HEK293 (cell line): ENCODE measurements at regions not wholly inside any gene's neighbourhood (a gene's known extent, or its start where the extent isn't known, plus 50 kb on each side); places are given as distances from the start of the nearest gene placed in this dataset.
A peak's percentile ranks its signal among the peaks of the same experiment; 100 is the strongest.

Source experiments
- CTCF ChIA-PET: fragments of 350-600 bp; formaldehyde crosslinking; extraction: SDS; loops from one replicate; lab custom pipeline; 2021; ENCODE audit warnings: antibody characterized with exemption; lab: Yijun Ruan, JAX
- POLR2A ChIA-PET: fragments of 300-600 bp; formaldehyde crosslinking; extraction: SDS; loops from one replicate; lab custom pipeline; 2020; ENCODE audit warnings: antibody characterized with exemption, inconsistent platforms; lab: Yijun Ruan, JAX
- H3K27ac ChIP-seq: fragments of 200-500 bp; sonication (Bioruptor generic); 2 replicates; pipeline ENCODE4 v1.5.1; 2014; ENCODE audit warnings: low read depth, low read length, control low read depth, inconsistent platforms; ENCODE audit errors: extremely low read depth
- H3K36me3 ChIP-seq, 2 experiments: fragments of 200-500 bp in 1 of 2; sonication (Bioruptor generic) in 1 of 2; 1 replicate in 1 of 2; 2 replicates in 1 of 2; pipeline ENCODE4 v1.5.1; 2014 to 2017; ENCODE audit warnings: inconsistent platforms in 2 of 2, low read length in 2 of 2; ENCODE audit not compliant: control insufficient read depth in 2 of 2, insufficient read depth in 1 of 2
- H3K4me1 ChIP-seq: fragments of 200-500 bp; sonication (Bioruptor generic); 2 replicates; pipeline ENCODE4 v1.5.1; 2014; ENCODE audit warnings: mild to moderate bottlenecking, low read length, inconsistent platforms; ENCODE audit not compliant: control insufficient read depth, insufficient read depth
- H3K4me3 ChIP-seq: 2 replicates; pipeline ENCODE4 v1.5.1; 2011; ENCODE audit warnings: low read depth, mild to moderate bottlenecking, control low read depth, low read length, moderate library complexity
- H3K9me3 ChIP-seq: fragments of 200-500 bp; sonication (Bioruptor generic); 2 replicates; pipeline ENCODE4 v1.5.1; 2014; ENCODE audit warnings: low read depth, low read length, inconsistent platforms; ENCODE audit not compliant: control insufficient read depth, insufficient read depth
- SCRT2 ChIP-seq: fragments of 450-650 bp; formaldehyde crosslinking; IDR thresholded peaks from 2 replicates; pipeline ENCODE4 v1.5.1; 2016; ENCODE audit warnings: missing biosample characterization, missing genetic modification characterization
- TRIM28 ChIP-seq: IDR thresholded peaks from 2 replicates; pipeline ENCODE4 v1.6.1; 2011; ENCODE audit warnings: low read length, control low read depth, borderline replicate concordance
- ZNF223 ChIP-seq: fragments of 450-650 bp; formaldehyde crosslinking; IDR thresholded peaks from 2 replicates; pipeline ENCODE4 v1.5.1; 2016; ENCODE audit warnings: missing biosample characterization, missing genetic modification characterization
- ZNF248 ChIP-seq: fragments of 450-650 bp; formaldehyde crosslinking; IDR thresholded peaks from 2 replicates; pipeline ENCODE4 v1.5.1; 2017; ENCODE audit warnings: missing biosample characterization, missing genetic modification characterization
- ZNF302 ChIP-seq: fragments of 450-650 bp; formaldehyde crosslinking; IDR thresholded peaks from 2 replicates; pipeline ENCODE4 v1.5.1; 2016; ENCODE audit warnings: missing biosample characterization, missing genetic modification characterization, low read depth
- ZNF324 ChIP-seq: fragments of 450-650 bp; formaldehyde crosslinking; IDR thresholded peaks from 2 replicates; pipeline ENCODE4 v1.5.1; 2016; ENCODE audit warnings: missing biosample characterization, missing genetic modification characterization
- ZNF335 ChIP-seq: fragments of 450-650 bp; formaldehyde crosslinking; conservative IDR thresholded peaks from 2 replicates; pipeline ENCODE4 v1.5.1; 2016; ENCODE audit warnings: missing biosample characterization, missing genetic modification characterization
- ZNF37A ChIP-seq: fragments of 450-650 bp; IDR thresholded peaks from 2 replicates; pipeline ENCODE4 v1.5.1; 2018; ENCODE audit warnings: missing biosample characterization, missing genetic modification characterization
- ZNF391 ChIP-seq: fragments of 450-650 bp; formaldehyde crosslinking; IDR thresholded peaks from 2 replicates; pipeline ENCODE4 v1.5.1; 2016; ENCODE audit warnings: low read depth, missing biosample characterization, missing genetic modification characterization, borderline replicate concordance
- ZNF501 ChIP-seq: fragments of 450-650 bp; formaldehyde crosslinking; IDR thresholded peaks from 2 replicates; pipeline ENCODE4 v1.5.1; 2016; ENCODE audit warnings: missing biosample characterization, missing genetic modification characterization
- ZNF585B ChIP-seq: fragments of 450-650 bp; formaldehyde crosslinking; IDR thresholded peaks from 2 replicates; pipeline ENCODE4 v1.5.1; 2016; ENCODE audit warnings: missing biosample characterization, missing genetic modification characterization
- ZNF654 ChIP-seq: fragments of 450-650 bp; formaldehyde crosslinking; IDR thresholded peaks from 2 replicates; pipeline ENCODE4 v1.5.1; 2016; ENCODE audit warnings: low read depth, missing biosample characterization, missing genetic modification characterization
- ZNF830 ChIP-seq: fragments of 450-650 bp; IDR thresholded peaks from 2 replicates; pipeline ENCODE4 v1.5.0; 2018; ENCODE audit warnings: missing biosample characterization, missing genetic modification characterization, low read depth, mild to moderate bottlenecking, moderate library complexity
- ZSCAN23 ChIP-seq: fragments of 450-650 bp; formaldehyde crosslinking; IDR thresholded peaks from 2 replicates; pipeline ENCODE4 v1.5.1; 2016; ENCODE audit warnings: missing biosample characterization, missing genetic modification characterization
- TF ChIP-seq, protein P1 (sequence below): fragments of 450-650 bp; formaldehyde crosslinking; IDR thresholded peaks from 2 replicates; pipeline ENCODE4 v1.5.1; 2016; ENCODE audit warnings: missing biosample characterization, missing genetic modification characterization
- TF ChIP-seq, protein P2 (sequence below): IDR thresholded peaks from 2 replicates; pipeline ENCODE4 v1.6.1; 2011; ENCODE audit warnings: mild to moderate bottlenecking, low read depth, low read length, borderline replicate concordance
- TF ChIP-seq, protein P3 (sequence below): fragments of 450-650 bp; formaldehyde crosslinking; IDR thresholded peaks from 2 replicates; pipeline ENCODE4 v1.5.1; 2017; ENCODE audit warnings: missing biosample characterization, missing genetic modification characterization
- TF ChIP-seq, protein P4 (sequence below): fragments of 450-650 bp; formaldehyde crosslinking; IDR thresholded peaks from 2 replicates; pipeline ENCODE4 v1.5.1; 2016; ENCODE audit warnings: missing biosample characterization, missing genetic modification characterization

DNA sequence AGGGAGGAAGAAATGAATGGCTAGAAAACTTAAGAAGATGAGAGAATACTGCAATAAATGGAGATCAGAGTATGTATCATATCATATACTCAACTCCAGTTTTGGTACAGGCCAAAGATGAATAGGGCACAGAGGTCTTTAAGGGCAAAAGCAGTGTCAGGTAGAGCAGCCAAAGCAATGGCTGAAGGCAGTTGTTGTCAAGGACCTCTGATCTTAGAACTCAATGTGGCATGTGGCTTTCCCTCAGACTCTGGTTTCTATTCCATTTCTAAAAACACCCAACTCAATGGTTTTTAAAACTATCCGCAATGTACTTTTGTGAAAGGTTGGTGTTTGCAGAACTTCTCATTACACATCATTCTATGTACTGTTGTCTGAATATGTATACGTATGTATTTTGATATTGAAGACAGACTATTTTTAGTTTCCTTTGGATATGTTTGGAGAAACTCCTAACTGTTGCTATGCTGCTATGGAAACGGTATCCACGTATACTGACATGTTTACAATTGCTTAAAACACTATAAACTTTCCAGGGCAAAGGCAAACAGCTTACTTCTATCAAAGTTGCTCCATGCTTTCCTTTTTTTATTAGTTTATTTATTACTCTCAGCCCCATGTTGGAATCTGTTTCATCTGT lies 58.1 kb upstream of the PELI1 start:
- no peak overlapping the region for H3K27ac ChIP-seq
- ChIA-PET CTCF (no interaction called here), POLR2A (no interaction called here)
- no peaks in the 10 kb centered on the region for H3K36me3 ChIP-seq
- H3K4me1 ChIP-seq: no peaks in the 10 kb centered on the region
- no peaks in the 10 kb centered on the region for H3K9me3 ChIP-seq
- TF ChIP-seq SCRT2 (0 out of 2 replicates have a peak, but pooled peaks have one; percentile 12), ZNF223 (tag by site-specific recombination) (no peak)
- no peak overlapping the region for H3K4me3 ChIP-seq

DNA sequence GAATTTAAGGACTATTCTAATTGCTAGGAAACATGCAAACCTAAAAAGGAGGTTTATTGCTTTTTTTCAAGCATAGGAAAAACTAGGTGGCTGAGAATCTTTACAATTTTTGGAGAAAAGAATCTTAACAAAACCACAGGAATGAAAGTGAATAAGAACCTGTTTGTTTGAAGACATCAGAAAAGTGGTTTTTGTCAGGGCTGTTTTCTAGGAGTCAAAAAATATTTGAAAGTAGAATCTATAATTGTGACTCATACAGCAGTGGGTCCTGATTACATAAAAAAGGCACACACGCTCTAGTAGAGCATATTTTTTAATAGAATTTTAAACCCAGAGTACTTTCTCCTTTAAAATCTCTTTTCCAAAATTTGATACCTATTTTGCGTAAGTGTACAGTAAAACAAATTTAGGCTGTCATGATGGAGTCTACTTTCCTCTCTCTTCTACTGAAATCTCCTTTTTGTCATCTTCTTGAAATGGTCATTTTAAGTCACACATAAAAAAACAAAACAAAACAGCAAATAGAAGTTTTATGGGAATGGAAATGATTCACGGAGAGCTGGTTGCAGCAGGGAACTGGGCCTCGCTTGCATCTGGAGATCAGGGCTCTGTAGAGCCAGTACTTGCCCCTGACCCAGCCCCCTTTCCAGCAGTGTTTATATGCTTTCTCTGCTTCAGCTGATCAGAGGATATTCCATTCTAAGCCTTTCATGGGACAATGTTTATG lies 59.1 kb upstream of the PELI1 start:
- Histone ChIP-seq H3K27ac (no peak overlapping the region), H3K9me3 (no peaks in the 10 kb centered on the region), H3K4me1 (no peaks in the 10 kb centered on the region), H3K36me3 (no peaks in the 10 kb centered on the region), H3K4me3 (no peak overlapping the region)
- CTCF ChIA-PET: no interaction called here
- POLR2A ChIA-PET: no interaction called here
- TF ChIP-seq ZNF501 (no peak), ZNF248 (no peak), ZNF585B (tag by site-specific recombination) (no peak), ZSCAN23 (no peak), ZNF335 (tag by site-specific recombination) (peak; percentile 38; the same call in 1 of the 2 replicates), TRIM28 (no peak), ZNF37A (tag by site-specific recombination) (no peak), ZNF654 (tag by site-specific recombination) (no peak), ZNF324 (no peak), ZNF302 (no peak), ZNF391 (tag by site-specific recombination) (no peak), ZNF830 (tag by site-specific recombination) (no peak)
- TF ChIP-seq, protein P1, sequence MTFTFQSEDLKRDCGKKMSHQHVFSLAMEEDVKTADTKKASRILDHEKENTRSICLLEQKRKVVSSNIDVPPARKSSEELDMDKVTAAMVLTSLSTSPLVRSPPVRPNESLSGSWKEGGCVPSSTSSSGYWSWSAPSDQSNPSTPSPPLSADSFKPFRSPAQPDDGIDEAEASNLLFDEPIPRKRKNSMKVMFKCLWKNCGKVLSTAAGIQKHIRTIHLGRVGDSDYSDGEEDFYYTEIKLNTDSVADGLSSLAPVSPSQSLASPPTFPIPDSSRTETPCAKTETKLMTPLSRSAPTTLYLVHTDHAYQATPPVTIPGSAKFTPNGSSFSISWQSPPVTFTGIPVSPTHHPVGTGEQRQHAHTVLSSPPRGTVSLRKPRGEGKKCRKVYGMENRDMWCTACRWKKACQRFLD (tag by site-specific recombination): no peak
- TF ChIP-seq, protein P2, sequence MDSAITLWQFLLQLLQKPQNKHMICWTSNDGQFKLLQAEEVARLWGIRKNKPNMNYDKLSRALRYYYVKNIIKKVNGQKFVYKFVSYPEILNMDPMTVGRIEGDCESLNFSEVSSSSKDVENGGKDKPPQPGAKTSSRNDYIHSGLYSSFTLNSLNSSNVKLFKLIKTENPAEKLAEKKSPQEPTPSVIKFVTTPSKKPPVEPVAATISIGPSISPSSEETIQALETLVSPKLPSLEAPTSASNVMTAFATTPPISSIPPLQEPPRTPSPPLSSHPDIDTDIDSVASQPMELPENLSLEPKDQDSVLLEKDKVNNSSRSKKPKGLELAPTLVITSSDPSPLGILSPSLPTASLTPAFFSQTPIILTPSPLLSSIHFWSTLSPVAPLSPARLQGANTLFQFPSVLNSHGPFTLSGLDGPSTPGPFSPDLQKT: no peak
- TF ChIP-seq, protein P3, sequence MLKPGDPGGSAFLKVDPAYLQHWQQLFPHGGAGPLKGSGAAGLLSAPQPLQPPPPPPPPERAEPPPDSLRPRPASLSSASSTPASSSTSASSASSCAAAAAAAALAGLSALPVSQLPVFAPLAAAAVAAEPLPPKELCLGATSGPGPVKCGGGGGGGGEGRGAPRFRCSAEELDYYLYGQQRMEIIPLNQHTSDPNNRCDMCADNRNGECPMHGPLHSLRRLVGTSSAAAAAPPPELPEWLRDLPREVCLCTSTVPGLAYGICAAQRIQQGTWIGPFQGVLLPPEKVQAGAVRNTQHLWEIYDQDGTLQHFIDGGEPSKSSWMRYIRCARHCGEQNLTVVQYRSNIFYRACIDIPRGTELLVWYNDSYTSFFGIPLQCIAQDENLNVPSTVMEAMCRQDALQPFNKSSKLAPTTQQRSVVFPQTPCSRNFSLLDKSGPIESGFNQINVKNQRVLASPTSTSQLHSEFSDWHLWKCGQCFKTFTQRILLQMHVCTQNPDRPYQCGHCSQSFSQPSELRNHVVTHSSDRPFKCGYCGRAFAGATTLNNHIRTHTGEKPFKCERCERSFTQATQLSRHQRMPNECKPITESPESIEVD (tag by site-specific recombination): peak; percentile 63
- TF ChIP-seq, protein P4, sequence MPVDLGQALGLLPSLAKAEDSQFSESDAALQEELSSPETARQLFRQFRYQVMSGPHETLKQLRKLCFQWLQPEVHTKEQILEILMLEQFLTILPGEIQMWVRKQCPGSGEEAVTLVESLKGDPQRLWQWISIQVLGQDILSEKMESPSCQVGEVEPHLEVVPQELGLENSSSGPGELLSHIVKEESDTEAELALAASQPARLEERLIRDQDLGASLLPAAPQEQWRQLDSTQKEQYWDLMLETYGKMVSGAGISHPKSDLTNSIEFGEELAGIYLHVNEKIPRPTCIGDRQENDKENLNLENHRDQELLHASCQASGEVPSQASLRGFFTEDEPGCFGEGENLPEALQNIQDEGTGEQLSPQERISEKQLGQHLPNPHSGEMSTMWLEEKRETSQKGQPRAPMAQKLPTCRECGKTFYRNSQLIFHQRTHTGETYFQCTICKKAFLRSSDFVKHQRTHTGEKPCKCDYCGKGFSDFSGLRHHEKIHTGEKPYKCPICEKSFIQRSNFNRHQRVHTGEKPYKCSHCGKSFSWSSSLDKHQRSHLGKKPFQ: no peak
